H9 (cell line): ENCODE measurements at regions not wholly inside any gene's neighbourhood (a gene's known extent, or its start where the extent isn't known, plus 50 kb on each side); places are given as distances from the start of the nearest gene placed in this dataset.

ENCODE experiments used
- DNase-seq: peaks from one replicate; pipeline ENCODE4 v3.0.0-alpha.2; 2017
- H2AFZ ChIP-seq: one replicate; pipeline ENCODE4 v1.6.1; 2013; ENCODE audit warnings: mild to moderate bottlenecking, low read length, control low read depth, moderate library complexity
- H2AK5ac ChIP-seq: 2 replicates; pipeline ENCODE4 v1.6.1; 2013; ENCODE audit warnings: low read length, control low read depth, mixed read lengths; ENCODE audit not compliant: insufficient read length
- H2BK120ac ChIP-seq: one replicate; pipeline ENCODE4 v1.6.1; 2013; ENCODE audit warnings: low read depth, mild to moderate bottlenecking, low read length, control low read depth, inconsistent platforms; ENCODE audit not compliant: poor library complexity, severe bottlenecking
- H2BK12ac ChIP-seq: 2 replicates; pipeline ENCODE4 v1.6.1; 2013; ENCODE audit warnings: low read length, control low read depth, mixed read lengths, low read depth; ENCODE audit not compliant: insufficient read length
- H2BK15ac ChIP-seq: 2 replicates; pipeline ENCODE4 v1.6.1; 2013; ENCODE audit warnings: low read depth, low read length, control low read depth
- H2BK20ac ChIP-seq: one replicate; pipeline ENCODE4 v1.6.1; 2013; ENCODE audit warnings: low read depth, mild to moderate bottlenecking, low read length, control low read depth, inconsistent platforms; ENCODE audit not compliant: poor library complexity, severe bottlenecking
- H2BK5ac ChIP-seq: 2 replicates; pipeline ENCODE4 v1.6.1; 2013; ENCODE audit warnings: low read length, control low read depth, mixed read lengths; ENCODE audit not compliant: insufficient read length
- H3K14ac ChIP-seq: 2 replicates; pipeline ENCODE4 v1.6.1; 2013; ENCODE audit warnings: low read length, control low read depth; ENCODE audit not compliant: insufficient read depth
- H3K18ac ChIP-seq: 2 replicates; pipeline ENCODE4 v1.6.1; 2013; ENCODE audit warnings: low read depth, mild to moderate bottlenecking, mixed read lengths, low read length, control low read depth; ENCODE audit not compliant: insufficient read length
- H3K23ac ChIP-seq: 2 replicates; pipeline ENCODE4 v1.6.1; 2013; ENCODE audit warnings: low read length, control low read depth, mixed read lengths, low read depth; ENCODE audit not compliant: insufficient read length
- H3K23me2 ChIP-seq: 2 replicates; pipeline ENCODE4 v1.6.1; 2013; ENCODE audit warnings: low read depth, mild to moderate bottlenecking, mixed read lengths, low read length, control low read depth; ENCODE audit not compliant: insufficient read length, poor library complexity, severe bottlenecking
- H3K27ac ChIP-seq: 2 replicates; pipeline ENCODE4 v1.5.1; 2013; ENCODE audit warnings: low read length, control low read depth, mixed read lengths, low read depth; ENCODE audit not compliant: insufficient read length
- H3K27me3 ChIP-seq: 2 replicates; pipeline ENCODE4 v1.6.1; 2013; ENCODE audit warnings: low read length, control low read depth, inconsistent platforms; ENCODE audit not compliant: insufficient read depth
- H3K4ac ChIP-seq: 2 replicates; pipeline ENCODE4 v1.6.1; 2013; ENCODE audit warnings: low read depth, mild to moderate bottlenecking, control low read depth, inconsistent platforms, low read length, moderate library complexity
- H3K4me1 ChIP-seq: 2 replicates; pipeline ENCODE4 v1.6.1; 2013; ENCODE audit warnings: low read length, control low read depth, inconsistent platforms; ENCODE audit not compliant: insufficient read depth
- H3K4me2 ChIP-seq: 2 replicates; pipeline ENCODE4 v1.6.1; 2013; ENCODE audit warnings: low read length, control low read depth, mixed read lengths; ENCODE audit not compliant: insufficient read length, insufficient read depth
- H3K56ac ChIP-seq: 2 replicates; pipeline ENCODE4 v1.6.1; 2013; ENCODE audit warnings: low read depth, mild to moderate bottlenecking, mixed read lengths, low read length, control low read depth; ENCODE audit not compliant: insufficient read length
- H3K79me1 ChIP-seq: 2 replicates; pipeline ENCODE4 v1.6.1; 2013; ENCODE audit warnings: low read depth, mild to moderate bottlenecking, moderate library complexity, low read length, control low read depth, inconsistent platforms; ENCODE audit not compliant: insufficient read depth, poor library complexity, severe bottlenecking
- H3K79me2 ChIP-seq: 2 replicates; pipeline ENCODE4 v1.6.1; 2013; ENCODE audit warnings: low read length, control low read depth, inconsistent platforms; ENCODE audit not compliant: insufficient read depth
- H3K9ac ChIP-seq: 2 replicates; pipeline ENCODE4 v1.6.1; 2013; ENCODE audit warnings: low read length, control low read depth, mixed read lengths; ENCODE audit not compliant: insufficient read length; ENCODE audit errors: extremely low read depth
- H3K9me3 ChIP-seq: one replicate; pipeline ENCODE4 v1.6.1; 2013; ENCODE audit warnings: low read depth, low read length, inconsistent platforms; ENCODE audit not compliant: control insufficient read depth
- H3T11ph ChIP-seq: one replicate; pipeline ENCODE4 v1.6.1; 2013; ENCODE audit warnings: mild to moderate bottlenecking, low read length, control low read depth, inconsistent platforms
- H4K20me1 ChIP-seq: one replicate; pipeline ENCODE4 v1.6.1; 2013; ENCODE audit not compliant: control insufficient read depth, insufficient read length, insufficient read depth
- H4K5ac ChIP-seq: 2 replicates; pipeline ENCODE4 v1.6.1; 2013; ENCODE audit warnings: low read depth, mild to moderate bottlenecking, mixed read lengths, low read length, control low read depth; ENCODE audit not compliant: insufficient read length
- H4K8ac ChIP-seq: replicated peaks from 2 replicates; pipeline ENCODE4 v1.6.1; 2013; ENCODE audit warnings: low read length, control low read depth, mixed read lengths, low read depth; ENCODE audit not compliant: insufficient read length
- H4K91ac ChIP-seq: 2 replicates; pipeline ENCODE4 v1.6.1; 2013; ENCODE audit warnings: low read depth, mild to moderate bottlenecking, moderate library complexity, mixed read lengths, low read length, control low read depth; ENCODE audit not compliant: insufficient read length
- H3K27ac Mint-ChIP-seq, 3 experiments: 2 replicates in 2 of 3; 3 replicates in 1 of 3; pipeline ENCODE4 v1.8.0; 2020 to 2021; ENCODE audit warnings: mixed read lengths in 3 of 3, mild to moderate bottlenecking in 1 of 3, moderate library complexity in 1 of 3
- H3K27me3 Mint-ChIP-seq: 2 replicates; pipeline ENCODE4 v1.8.0; 2021; ENCODE audit warnings: low read depth, mild to moderate bottlenecking, moderate library complexity, mixed read lengths
- H3K36me3 Mint-ChIP-seq, 3 experiments: 2 replicates in 2 of 3; 3 replicates in 1 of 3; pipeline ENCODE4 v1.8.0; 2020 to 2021; ENCODE audit warnings: low read depth in 3 of 3, mixed read lengths in 3 of 3; ENCODE audit not compliant: insufficient read depth in 1 of 3
- H3K4me1 Mint-ChIP-seq, 2 experiments: 2 replicates each; pipeline ENCODE4 v1.8.0; 2020; ENCODE audit warnings: mixed read lengths in 2 of 2
- H3K4me3 Mint-ChIP-seq, 2 experiments: 2 replicates in 1 of 2; 3 replicates in 1 of 2; pipeline ENCODE4 v1.8.0; 2020 to 2021; ENCODE audit warnings: mild to moderate bottlenecking in 2 of 2, mixed read lengths in 2 of 2, moderate library complexity in 1 of 2
- H3K9me3 Mint-ChIP-seq, 2 experiments: 2 replicates in 1 of 2; 3 replicates in 1 of 2; pipeline ENCODE4 v1.8.0; 2020; ENCODE audit warnings: mild to moderate bottlenecking in 2 of 2, mixed read lengths in 2 of 2, moderate library complexity in 1 of 2
- WGBS: extraction: QIAGEN DNeasy Blood & Tissue Kit; methylation state at CpG from one replicate; pipeline ENCODE4 v1.1.7; 2013; ENCODE audit warnings: missing lambda C conversion rate, low lambda C conversion rate, mixed read lengths; ENCODE audit not compliant: insufficient read length; ENCODE audit errors: extremely low coverage; 5-methylcytosine and 5-hydroxymethylcytosine counted together
- TF ChIP-seq, protein P1 (sequence below): fragments of 200-600 bp; sonication (generic); conservative IDR thresholded peaks from 3 replicates; pipeline ENCODE4 v1.8.0; 2021; ENCODE audit warnings: antibody characterized with exemption, mild to moderate bottlenecking

DNA sequence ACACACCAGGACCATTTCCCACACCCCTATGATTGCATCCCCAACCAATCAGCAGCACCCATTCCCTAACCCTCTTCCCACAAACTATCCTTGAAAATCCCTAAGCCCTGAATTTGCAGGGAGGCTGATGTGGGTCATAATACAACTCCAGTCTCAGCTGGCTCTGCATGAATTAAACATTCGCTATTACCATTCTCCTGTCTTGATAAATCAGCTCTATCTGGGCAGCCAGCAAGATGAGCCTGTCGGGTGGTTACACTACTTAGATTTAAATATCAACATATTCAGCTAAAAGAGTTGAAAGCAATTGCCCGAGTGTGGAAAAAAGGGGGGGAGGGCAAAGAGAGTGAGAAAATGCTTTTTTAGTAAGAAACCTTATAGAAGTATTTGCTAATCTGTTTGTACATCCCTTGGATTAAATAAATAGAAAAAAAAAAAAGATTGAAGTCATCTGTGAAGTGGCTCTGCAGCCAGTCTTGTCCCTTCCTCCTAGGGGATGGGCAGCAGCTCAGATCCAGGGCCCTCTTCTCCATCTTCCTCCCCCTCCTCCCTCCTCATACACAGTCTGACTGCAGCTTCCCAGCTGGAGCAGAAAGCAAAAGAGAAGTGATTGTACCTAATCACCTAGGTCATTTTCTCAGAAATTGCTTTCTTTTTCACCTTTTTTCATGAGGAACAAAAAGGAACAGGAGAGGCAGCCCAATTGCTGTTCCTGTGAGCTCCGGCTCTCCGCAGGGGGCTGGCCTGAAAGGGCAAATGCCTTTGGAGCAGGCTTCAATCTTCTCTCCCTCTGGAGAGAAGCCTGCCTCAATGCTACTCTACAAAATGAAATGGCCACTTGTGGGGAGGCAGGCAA is 356.6 kb upstream of the SULF2 start:
- Mint-ChIP-seq H3K27me3 (peaks cover 4% of the 10 kb centered on the region), H3K4me3 (no peak overlapping the region), H3K36me3 (peaks cover 4 to 15% (median 11%) of the 10 kb centered on the region in 3 experiments), H3K27ac (no peak overlapping the region), H3K4me1 (peaks cover 29 to 31% of the 10 kb centered on the region in 2 experiments), H3K9me3 (peaks cover 9 to 15% of the 10 kb centered on the region in 2 experiments)
- no CpG with 5 or more reads among the region's 5 CpGs for WGBS
- Histone ChIP-seq H2BK5ac (no peak overlapping the region), H3K23ac (no peak overlapping the region), H2BK12ac (no peak overlapping the region), H3K4ac (no peak overlapping the region), H4K5ac (no peak overlapping the region), H3K9me3 (no peaks in the 10 kb centered on the region), H3K79me1 (no peaks in the 10 kb centered on the region), H4K91ac (no peak overlapping the region), H3T11ph (no peak overlapping the region), H3K79me2 (no peaks in the 10 kb centered on the region), H2BK120ac (no peak overlapping the region), H3K18ac (no peak overlapping the region), H2BK15ac (no peak overlapping the region), H3K23me2 (no peaks in the 10 kb centered on the region), H2AK5ac (no peak overlapping the region), H2BK20ac (no peak overlapping the region), H3K27me3 (no peaks in the 10 kb centered on the region), H3K9ac (no peak overlapping the region), H4K8ac (no peak overlapping the region), H3K4me1 (no peaks in the 10 kb centered on the region), H4K20me1 (no peaks in the 10 kb centered on the region), H3K4me2 (no peak overlapping the region), H3K27ac (no peak overlapping the region), H2AFZ (no peak overlapping the region), H3K56ac (no peak overlapping the region), H3K14ac (no peak overlapping the region)
- DNase-seq: no peak
- TF ChIP-seq, protein P1, sequence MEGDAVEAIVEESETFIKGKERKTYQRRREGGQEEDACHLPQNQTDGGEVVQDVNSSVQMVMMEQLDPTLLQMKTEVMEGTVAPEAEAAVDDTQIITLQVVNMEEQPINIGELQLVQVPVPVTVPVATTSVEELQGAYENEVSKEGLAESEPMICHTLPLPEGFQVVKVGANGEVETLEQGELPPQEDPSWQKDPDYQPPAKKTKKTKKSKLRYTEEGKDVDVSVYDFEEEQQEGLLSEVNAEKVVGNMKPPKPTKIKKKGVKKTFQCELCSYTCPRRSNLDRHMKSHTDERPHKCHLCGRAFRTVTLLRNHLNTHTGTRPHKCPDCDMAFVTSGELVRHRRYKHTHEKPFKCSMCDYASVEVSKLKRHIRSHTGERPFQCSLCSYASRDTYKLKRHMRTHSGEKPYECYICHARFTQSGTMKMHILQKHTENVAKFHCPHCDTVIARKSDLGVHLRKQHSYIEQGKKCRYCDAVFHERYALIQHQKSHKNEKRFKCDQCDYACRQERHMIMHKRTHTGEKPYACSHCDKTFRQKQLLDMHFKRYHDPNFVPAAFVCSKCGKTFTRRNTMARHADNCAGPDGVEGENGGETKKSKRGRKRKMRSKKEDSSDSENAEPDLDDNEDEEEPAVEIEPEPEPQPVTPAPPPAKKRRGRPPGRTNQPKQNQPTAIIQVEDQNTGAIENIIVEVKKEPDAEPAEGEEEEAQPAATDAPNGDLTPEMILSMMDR: no peak
